BE2C (cell line): ENCODE measurements at regions not wholly inside any gene's neighbourhood (a gene's known extent, or its start where the extent isn't known, plus 50 kb on each side); places are given as distances from the start of the nearest gene placed in this dataset.

Experiments
- DNase-seq: peaks from one replicate; pipeline ENCODE4 v3.0.0-alpha.2; 2020
- H3K27me3 ChIP-seq: fragments of 250-450 bp; sonication (Bioruptor Pico); 2 replicates; pipeline ENCODE4 v1.5.1; 2020; ENCODE audit warnings: mild to moderate bottlenecking
- H3K36me3 ChIP-seq: fragments of 250-450 bp; sonication (Bioruptor Pico); 2 replicates; pipeline ENCODE4 v1.5.1; 2020; ENCODE audit warnings: mild to moderate bottlenecking
- H3K4me1 ChIP-seq: fragments of 250-450 bp; sonication (Bioruptor Pico); 2 replicates; pipeline ENCODE4 v1.5.1; 2020
- H3K4me3 ChIP-seq: 2 replicates; pipeline ENCODE4 v1.5.1; 2011; ENCODE audit warnings: low read depth, low read length
- H3K9me3 ChIP-seq: fragments of 250-450 bp; sonication (Bioruptor Pico); 2 replicates; pipeline ENCODE4 v1.5.1; 2020
- CTCF ChIP-seq: IDR thresholded peaks from 2 replicates; pipeline ENCODE4 v1.5.1; 2012; ENCODE audit warnings: mild to moderate bottlenecking, low read depth, low read length

DNA sequence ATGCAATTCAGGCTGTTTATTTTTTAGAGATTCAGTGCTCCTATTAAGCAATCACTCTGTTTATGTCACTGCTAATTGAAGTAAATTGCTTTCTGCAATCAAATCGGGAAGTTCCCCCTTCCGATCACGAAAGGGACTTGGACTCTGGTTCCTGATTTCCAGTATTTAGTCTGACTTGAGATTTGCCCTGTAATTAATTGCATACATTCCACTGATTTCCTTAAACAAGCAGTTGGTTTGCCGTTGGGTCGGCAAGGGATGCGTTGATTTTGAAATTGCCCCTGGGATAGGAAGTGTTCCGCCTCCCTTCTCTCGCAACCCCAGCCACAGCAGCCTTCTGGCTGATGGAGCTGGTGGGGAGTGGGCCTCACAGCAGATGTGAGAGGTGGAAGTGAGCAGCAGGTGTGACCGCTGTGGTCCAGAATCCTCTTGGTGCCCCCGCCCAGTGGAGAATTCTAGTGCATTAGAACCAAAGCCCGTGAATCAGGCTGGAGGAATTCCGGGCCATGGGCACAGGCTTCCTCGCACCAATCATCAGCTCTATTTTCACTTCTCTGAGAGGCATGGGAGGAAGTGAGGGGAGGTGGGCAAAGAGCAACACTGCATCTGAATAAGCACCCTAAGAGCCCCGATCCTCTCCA lies 102.5 kb downstream of the SPRY4 start:
- H3K36me3 ChIP-seq = no peaks in the 10 kb centered on the region
- TF ChIP-seq CTCF = no peak
- H3K9me3 ChIP-seq = no peaks in the 10 kb centered on the region
- no peak overlapping the region for H3K4me3 ChIP-seq
- DNase-seq = no peak
- no peaks in the 10 kb centered on the region for H3K27me3 ChIP-seq
- H3K4me1 ChIP-seq = peaks cover 10% of the 10 kb centered on the region

- Histone ChIP-seq H3K4me3 (no peak overlapping the region), H3K4me1 (peaks cover 15% of the 10 kb centered on the region), H3K36me3 (no peaks in the 10 kb centered on the region), H3K9me3 (no peaks in the 10 kb centered on the region), H3K27me3 (no peaks in the 10 kb centered on the region)
- TF ChIP-seq CTCF = no peak
- no peak for DNase-seq
Observed at GRCh38 chr5:142221091-142221860, 103.5 kb downstream of the SPRY4 start.

- H3K4me1 ChIP-seq = 0 out of 2 replicates have a peak, but pooled peaks cover 9% of the 10 kb centered on the region
Observed at GRCh38 chr5:142219146-142219545, 105.7 kb downstream of the SPRY4 start.

GRCh38 chr5:142216931-142217330 lies 107.9 kb downstream of the SPRY4 start:
- H3K27me3 ChIP-seq = no peaks in the 10 kb centered on the region
- no peak for DNase-seq
- H3K9me3 ChIP-seq = no peaks in the 10 kb centered on the region
- H3K4me1 ChIP-seq = 0 out of 2 replicates have a peak, but pooled peaks cover 9% of the 10 kb centered on the region
- TF ChIP-seq CTCF = no peak
- H3K36me3 ChIP-seq = no peaks in the 10 kb centered on the region
- no peak overlapping the region for H3K4me3 ChIP-seq

More at GRCh38 chr5:142219146-142219545, 105.7 kb downstream of the SPRY4 start:
- no peaks in the 10 kb centered on the region for H3K9me3 ChIP-seq
- H3K36me3 ChIP-seq = no peaks in the 10 kb centered on the region
- no peak for DNase-seq
- H3K4me3 ChIP-seq = no peak overlapping the region
- no peaks in the 10 kb centered on the region for H3K27me3 ChIP-seq
- TF ChIP-seq CTCF = no peak

- H3K4me3 ChIP-seq = no peak overlapping the region
- no peaks in the 10 kb centered on the region for H3K9me3 ChIP-seq
- 0 out of 2 replicates have a peak, but pooled peaks cover 9% of the 10 kb centered on the region for H3K4me1 ChIP-seq
- no peak for DNase-seq
- H3K36me3 ChIP-seq = no peaks in the 10 kb centered on the region
- no peak for TF ChIP-seq CTCF
- H3K27me3 ChIP-seq = no peaks in the 10 kb centered on the region
Observed at GRCh38 chr5:142215915-142216681, 107.5 kb downstream of the NDFIP1 start.
